Liver (tissue), 8 donors: ENCODE measurements at regions not wholly inside any gene's neighbourhood (a gene's known extent, or its start where the extent isn't known, plus 50 kb on each side); places are given as distances from the start of the nearest gene placed in this dataset.

Experiments used
- DNase-seq: peaks from one replicate; pipeline ENCODE4 v3.0.0-alpha.2; 2017; ENCODE audit warnings: low spot score
- H3K27ac ChIP-seq, 2 donors: one replicate each; pipeline ENCODE4 v1.7.0; 2013; ENCODE audit warnings: inconsistent platforms in 2 of 2, low read length in 2 of 2, control low read depth in 1 of 2, low read depth in 1 of 2, mild to moderate bottlenecking in 1 of 2
- H3K27me3 ChIP-seq, 4 donors: one replicate each; pipeline versions ENCODE4 v1.6.1 to v1.7.0; 2013; ENCODE audit warnings: low read length in 3 of 4, inconsistent platforms in 1 of 4, mild to moderate bottlenecking in 1 of 4, moderate library complexity in 1 of 4; ENCODE audit not compliant: control insufficient read depth in 4 of 4, insufficient read depth in 4 of 4
- H3K36me3 ChIP-seq, 4 donors: one replicate each; pipeline versions ENCODE4 v1.6.1 to v1.7.0; 2013; ENCODE audit warnings: low read length in 3 of 4, mild to moderate bottlenecking in 3 of 4, low read depth in 1 of 4, moderate library complexity in 1 of 4; ENCODE audit not compliant: control insufficient read depth in 4 of 4, insufficient read depth in 3 of 4
- H3K4me1 ChIP-seq, 4 donors: one replicate each; pipeline versions ENCODE4 v1.6.1 to v1.7.0; 2013; ENCODE audit warnings: low read length in 3 of 4, mild to moderate bottlenecking in 3 of 4, moderate library complexity in 1 of 4; ENCODE audit not compliant: control insufficient read depth in 4 of 4, insufficient read depth in 4 of 4
- H3K4me3 ChIP-seq, 3 donors: one replicate each; pipeline versions ENCODE4 v1.6.1 to v1.7.0; 2013; ENCODE audit warnings: low read length in 3 of 3, control low read depth in 1 of 3, low read depth in 1 of 3, mild to moderate bottlenecking in 1 of 3
- H3K9ac ChIP-seq, 2 donors: one replicate each; pipeline ENCODE4 v1.7.0; 2013; ENCODE audit warnings: low read length in 2 of 2, mild to moderate bottlenecking in 2 of 2, moderate library complexity in 2 of 2, control low read depth in 1 of 2, low read depth in 1 of 2
- H3K9me3 ChIP-seq, 4 donors: one replicate each; pipeline versions ENCODE4 v1.6.1 to v1.7.0; 2013; ENCODE audit warnings: low read length in 3 of 4; ENCODE audit not compliant: control insufficient read depth in 4 of 4
- EGR1 ChIP-seq, 2 donors: IDR thresholded peaks; 2 replicates each; pipeline ENCODE4 v1.6.1; 2016 to 2018; ENCODE audit warnings: antibody characterized with exemption in 2 of 2, low read depth in 2 of 2
- FOXA1 ChIP-seq: IDR thresholded peaks from 2 replicates; pipeline ENCODE4 v1.6.1; 2016; ENCODE audit warnings: antibody characterized with exemption
- FOXA2 ChIP-seq: IDR thresholded peaks from 2 replicates; pipeline ENCODE4 v1.6.1; 2016; ENCODE audit warnings: antibody characterized with exemption
- GABPA ChIP-seq, 2 donors: IDR thresholded peaks in 1 of 2; conservative IDR thresholded peaks in 1 of 2; 2 replicates each; pipeline ENCODE4 v1.6.1; 2016; ENCODE audit warnings: antibody characterized with exemption in 2 of 2, mild to moderate bottlenecking in 1 of 2, moderate library complexity in 1 of 2
- HNF4A ChIP-seq, 2 donors: conservative IDR thresholded peaks; 2 replicates each; pipeline ENCODE4 v1.6.1; 2016; ENCODE audit warnings: antibody characterized with exemption in 2 of 2, mild to moderate bottlenecking in 2 of 2
- HNF4G ChIP-seq: IDR thresholded peaks from 2 replicates; pipeline ENCODE4 v1.6.1; 2016; ENCODE audit warnings: antibody characterized with exemption
- JUND ChIP-seq, 2 donors: IDR thresholded peaks; 2 replicates each; pipeline ENCODE4 v1.6.1; 2016; ENCODE audit warnings: antibody characterized with exemption in 2 of 2
- NR2F2 ChIP-seq: IDR thresholded peaks from 2 replicates; pipeline ENCODE4 v1.6.1; 2016; ENCODE audit warnings: antibody characterized with exemption
- RAD21 ChIP-seq, 2 donors: IDR thresholded peaks; 2 replicates each; pipeline ENCODE4 v1.6.1; 2016; ENCODE audit warnings: antibody characterized with exemption in 2 of 2, mild to moderate bottlenecking in 2 of 2
- RXRA ChIP-seq, 2 donors: IDR thresholded peaks; 2 replicates each; pipeline ENCODE4 v1.6.1; 2017 to 2018; ENCODE audit warnings: antibody characterized with exemption in 2 of 2, mild to moderate bottlenecking in 1 of 2
- SP1 ChIP-seq: IDR thresholded peaks from 2 replicates; pipeline ENCODE4 v1.6.1; 2018; ENCODE audit warnings: antibody characterized with exemption, mild to moderate bottlenecking
- TAF1 ChIP-seq: conservative IDR thresholded peaks from 2 replicates; pipeline ENCODE4 v1.6.1; 2016; ENCODE audit warnings: antibody characterized with exemption, mild to moderate bottlenecking
- YY1 ChIP-seq: IDR thresholded peaks from 2 replicates; pipeline ENCODE4 v1.6.1; 2016; ENCODE audit warnings: antibody characterized with exemption, mild to moderate bottlenecking
- WGBS: extraction: QIAGEN DNeasy Blood & Tissue Kit; methylation state at CpG from one replicate; pipeline ENCODE4 v1.1.7; 2013; 5-methylcytosine and 5-hydroxymethylcytosine counted together
- TF ChIP-seq, protein P1 (sequence below): IDR thresholded peaks from 2 replicates; pipeline ENCODE4 v1.6.1; 2016; ENCODE audit warnings: antibody characterized with exemption
- TF ChIP-seq, protein P2 (sequence below): IDR thresholded peaks from 2 replicates; pipeline ENCODE4 v1.6.1; 2016; ENCODE audit warnings: antibody characterized with exemption
- TF ChIP-seq, protein P3 (sequence below): IDR thresholded peaks from 2 replicates; pipeline ENCODE4 v1.6.1; 2016; ENCODE audit warnings: antibody characterized with exemption
- TF ChIP-seq, protein P4 (sequence below): fragments of 150-350 bp; IDR thresholded peaks from 2 replicates; pipeline ENCODE4 v1.5.1; 2017; ENCODE audit warnings: improper control_type of control experiment, low read depth, low read length; ENCODE audit not compliant: missing input control
- TF ChIP-seq, protein P5 (sequence below): IDR thresholded peaks from 2 replicates; pipeline ENCODE4 v1.6.1; 2016; ENCODE audit warnings: antibody characterized with exemption, mild to moderate bottlenecking
- donor health status: healthy.
- donor health status: healthy.
- donor health status: healthy.
- donor health status: healthy.
- donor health status: healthy.

DNA sequence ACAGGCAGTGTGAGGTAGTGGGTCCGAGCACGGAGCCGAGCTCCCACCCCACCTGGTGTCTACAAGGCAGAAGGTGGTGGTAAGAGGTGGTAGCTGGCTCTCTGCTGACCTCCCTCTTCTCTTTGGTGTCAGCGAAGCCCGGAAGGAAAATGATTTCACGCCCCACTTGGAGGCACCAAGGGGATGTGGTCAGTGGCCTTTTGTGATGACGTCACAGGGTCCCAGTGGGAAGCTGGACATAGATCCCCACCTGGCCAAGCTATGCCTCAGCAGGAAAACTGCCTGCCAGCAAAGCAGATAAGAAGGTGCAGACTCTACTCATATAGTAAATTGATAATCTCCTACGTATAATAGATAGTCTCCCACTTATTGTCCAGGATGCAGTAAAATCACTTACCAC lies 183.7 kb upstream of the ALKAL2 start:
- no peak overlapping the region for H3K4me3 ChIP-seq
- H3K9me3 ChIP-seq = peaks cover 0 to 7% (median 2%) of the 10 kb centered on the region in 4 donors
- H3K9ac ChIP-seq = no peak overlapping the region
- no peak for DNase-seq
- no peaks in the 10 kb centered on the region for H3K36me3 ChIP-seq
- TF ChIP-seq FOXA2 (no peak), SP1 (no peak), HNF4G (no peak), GABPA (IDR thresholded peaks at IDR 0.05 in 1 of 2, conservative IDR thresholded peaks at IDR 0.05 in 1 of 2) (no peak), RAD21 (IDR thresholded peaks at IDR 0.05) (no peak), NR2F2 (no peak), YY1 (no peak), HNF4A (conservative IDR thresholded peaks at IDR 0.05) (no peak), TAF1 (no peak), EGR1 (IDR thresholded peaks at IDR 0.05; ENCODE audit: low read depth in 2 of 2) (no peak), RXRA (IDR thresholded peaks at IDR 0.05) (no peak), FOXA1 (no peak), JUND (IDR thresholded peaks at IDR 0.05) (no peak)
- TF ChIP-seq, protein P1, sequence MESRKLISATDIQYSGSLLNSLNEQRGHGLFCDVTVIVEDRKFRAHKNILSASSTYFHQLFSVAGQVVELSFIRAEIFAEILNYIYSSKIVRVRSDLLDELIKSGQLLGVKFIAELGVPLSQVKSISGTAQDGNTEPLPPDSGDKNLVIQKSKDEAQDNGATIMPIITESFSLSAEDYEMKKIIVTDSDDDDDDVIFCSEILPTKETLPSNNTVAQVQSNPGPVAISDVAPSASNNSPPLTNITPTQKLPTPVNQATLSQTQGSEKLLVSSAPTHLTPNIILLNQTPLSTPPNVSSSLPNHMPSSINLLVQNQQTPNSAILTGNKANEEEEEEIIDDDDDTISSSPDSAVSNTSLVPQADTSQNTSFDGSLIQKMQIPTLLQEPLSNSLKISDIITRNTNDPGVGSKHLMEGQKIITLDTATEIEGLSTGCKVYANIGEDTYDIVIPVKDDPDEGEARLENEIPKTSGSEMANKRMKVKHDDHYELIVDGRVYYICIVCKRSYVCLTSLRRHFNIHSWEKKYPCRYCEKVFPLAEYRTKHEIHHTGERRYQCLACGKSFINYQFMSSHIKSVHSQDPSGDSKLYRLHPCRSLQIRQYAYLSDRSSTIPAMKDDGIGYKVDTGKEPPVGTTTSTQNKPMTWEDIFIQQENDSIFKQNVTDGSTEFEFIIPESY = no peak
- TF ChIP-seq, protein P2, sequence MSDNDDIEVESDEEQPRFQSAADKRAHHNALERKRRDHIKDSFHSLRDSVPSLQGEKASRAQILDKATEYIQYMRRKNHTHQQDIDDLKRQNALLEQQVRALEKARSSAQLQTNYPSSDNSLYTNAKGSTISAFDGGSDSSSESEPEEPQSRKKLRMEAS = no peak
- TF ChIP-seq, protein P3, sequence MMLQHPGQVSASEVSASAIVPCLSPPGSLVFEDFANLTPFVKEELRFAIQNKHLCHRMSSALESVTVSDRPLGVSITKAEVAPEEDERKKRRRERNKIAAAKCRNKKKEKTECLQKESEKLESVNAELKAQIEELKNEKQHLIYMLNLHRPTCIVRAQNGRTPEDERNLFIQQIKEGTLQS = no peak
- TF ChIP-seq, protein P4, sequence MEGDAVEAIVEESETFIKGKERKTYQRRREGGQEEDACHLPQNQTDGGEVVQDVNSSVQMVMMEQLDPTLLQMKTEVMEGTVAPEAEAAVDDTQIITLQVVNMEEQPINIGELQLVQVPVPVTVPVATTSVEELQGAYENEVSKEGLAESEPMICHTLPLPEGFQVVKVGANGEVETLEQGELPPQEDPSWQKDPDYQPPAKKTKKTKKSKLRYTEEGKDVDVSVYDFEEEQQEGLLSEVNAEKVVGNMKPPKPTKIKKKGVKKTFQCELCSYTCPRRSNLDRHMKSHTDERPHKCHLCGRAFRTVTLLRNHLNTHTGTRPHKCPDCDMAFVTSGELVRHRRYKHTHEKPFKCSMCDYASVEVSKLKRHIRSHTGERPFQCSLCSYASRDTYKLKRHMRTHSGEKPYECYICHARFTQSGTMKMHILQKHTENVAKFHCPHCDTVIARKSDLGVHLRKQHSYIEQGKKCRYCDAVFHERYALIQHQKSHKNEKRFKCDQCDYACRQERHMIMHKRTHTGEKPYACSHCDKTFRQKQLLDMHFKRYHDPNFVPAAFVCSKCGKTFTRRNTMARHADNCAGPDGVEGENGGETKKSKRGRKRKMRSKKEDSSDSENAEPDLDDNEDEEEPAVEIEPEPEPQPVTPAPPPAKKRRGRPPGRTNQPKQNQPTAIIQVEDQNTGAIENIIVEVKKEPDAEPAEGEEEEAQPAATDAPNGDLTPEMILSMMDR = no peak
- TF ChIP-seq, protein P5, sequence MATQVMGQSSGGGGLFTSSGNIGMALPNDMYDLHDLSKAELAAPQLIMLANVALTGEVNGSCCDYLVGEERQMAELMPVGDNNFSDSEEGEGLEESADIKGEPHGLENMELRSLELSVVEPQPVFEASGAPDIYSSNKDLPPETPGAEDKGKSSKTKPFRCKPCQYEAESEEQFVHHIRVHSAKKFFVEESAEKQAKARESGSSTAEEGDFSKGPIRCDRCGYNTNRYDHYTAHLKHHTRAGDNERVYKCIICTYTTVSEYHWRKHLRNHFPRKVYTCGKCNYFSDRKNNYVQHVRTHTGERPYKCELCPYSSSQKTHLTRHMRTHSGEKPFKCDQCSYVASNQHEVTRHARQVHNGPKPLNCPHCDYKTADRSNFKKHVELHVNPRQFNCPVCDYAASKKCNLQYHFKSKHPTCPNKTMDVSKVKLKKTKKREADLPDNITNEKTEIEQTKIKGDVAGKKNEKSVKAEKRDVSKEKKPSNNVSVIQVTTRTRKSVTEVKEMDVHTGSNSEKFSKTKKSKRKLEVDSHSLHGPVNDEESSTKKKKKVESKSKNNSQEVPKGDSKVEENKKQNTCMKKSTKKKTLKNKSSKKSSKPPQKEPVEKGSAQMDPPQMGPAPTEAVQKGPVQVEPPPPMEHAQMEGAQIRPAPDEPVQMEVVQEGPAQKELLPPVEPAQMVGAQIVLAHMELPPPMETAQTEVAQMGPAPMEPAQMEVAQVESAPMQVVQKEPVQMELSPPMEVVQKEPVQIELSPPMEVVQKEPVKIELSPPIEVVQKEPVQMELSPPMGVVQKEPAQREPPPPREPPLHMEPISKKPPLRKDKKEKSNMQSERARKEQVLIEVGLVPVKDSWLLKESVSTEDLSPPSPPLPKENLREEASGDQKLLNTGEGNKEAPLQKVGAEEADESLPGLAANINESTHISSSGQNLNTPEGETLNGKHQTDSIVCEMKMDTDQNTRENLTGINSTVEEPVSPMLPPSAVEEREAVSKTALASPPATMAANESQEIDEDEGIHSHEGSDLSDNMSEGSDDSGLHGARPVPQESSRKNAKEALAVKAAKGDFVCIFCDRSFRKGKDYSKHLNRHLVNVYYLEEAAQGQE = no peak
- no peak overlapping the region for H3K27ac ChIP-seq
- H3K4me1 ChIP-seq = no peaks in the 10 kb centered on the region
- H3K27me3 ChIP-seq = peaks cover 0 to 17% (median 1%) of the 10 kb centered on the region in 4 donors
- 78% methylated on average over 8 of the region's 8 CpGs for WGBS
